HG03064 (cell line): ENCODE measurements at regions not wholly inside any gene's neighbourhood (a gene's known extent, or its start where the extent isn't known, plus 50 kb on each side); places are given as distances from the start of the nearest gene placed in this dataset.

Experiments
- ATAC-seq: cut with Tn5 transposase; IDR thresholded peaks from one replicate; pipeline ENCODE4 v1.9.1; 2021; ENCODE audit warnings: low read depth; ENCODE audit not compliant: unreplicated experiment

DNA sequence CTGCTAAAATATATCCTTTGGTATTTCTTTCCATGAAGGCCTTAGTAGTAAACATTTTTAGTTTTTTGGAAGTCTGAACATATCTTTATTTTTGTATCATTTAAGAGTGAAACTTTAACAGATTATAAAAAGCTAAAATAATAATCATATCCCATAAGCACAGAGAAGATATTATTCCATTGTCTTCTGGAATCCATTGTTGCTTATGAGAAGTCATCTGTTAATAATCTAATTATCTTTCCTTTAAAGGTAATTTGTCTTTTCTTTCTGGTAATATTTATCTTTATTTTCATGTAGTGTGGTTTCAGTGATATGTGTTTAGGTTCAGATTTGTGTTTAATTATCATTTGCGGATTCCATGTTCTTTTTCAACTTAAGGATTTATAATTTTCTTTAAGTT is 261.7 kb downstream of the MSRB3 start:
- no peak for ATAC-seq

DNA sequence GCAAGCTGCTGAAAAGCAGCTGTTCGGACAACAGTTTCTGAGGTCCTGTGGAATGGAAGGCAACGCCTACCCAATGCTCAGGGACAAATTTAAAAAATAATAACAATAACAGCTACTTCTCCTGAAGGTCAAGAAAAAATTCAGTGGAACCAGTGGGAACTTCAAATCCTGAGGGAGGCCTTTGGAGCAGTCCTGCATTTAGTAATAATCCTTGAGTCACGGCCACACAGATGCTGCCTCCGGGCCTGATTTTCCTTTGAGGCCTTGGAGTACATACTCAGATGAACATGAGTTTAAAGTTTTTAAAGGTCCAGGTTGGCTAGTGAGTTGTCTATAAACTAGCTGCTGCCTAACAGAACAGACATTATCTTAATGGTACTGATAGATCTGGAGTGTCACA is 268.0 kb downstream of the MSRB3 start:
- no peak for ATAC-seq

DNA sequence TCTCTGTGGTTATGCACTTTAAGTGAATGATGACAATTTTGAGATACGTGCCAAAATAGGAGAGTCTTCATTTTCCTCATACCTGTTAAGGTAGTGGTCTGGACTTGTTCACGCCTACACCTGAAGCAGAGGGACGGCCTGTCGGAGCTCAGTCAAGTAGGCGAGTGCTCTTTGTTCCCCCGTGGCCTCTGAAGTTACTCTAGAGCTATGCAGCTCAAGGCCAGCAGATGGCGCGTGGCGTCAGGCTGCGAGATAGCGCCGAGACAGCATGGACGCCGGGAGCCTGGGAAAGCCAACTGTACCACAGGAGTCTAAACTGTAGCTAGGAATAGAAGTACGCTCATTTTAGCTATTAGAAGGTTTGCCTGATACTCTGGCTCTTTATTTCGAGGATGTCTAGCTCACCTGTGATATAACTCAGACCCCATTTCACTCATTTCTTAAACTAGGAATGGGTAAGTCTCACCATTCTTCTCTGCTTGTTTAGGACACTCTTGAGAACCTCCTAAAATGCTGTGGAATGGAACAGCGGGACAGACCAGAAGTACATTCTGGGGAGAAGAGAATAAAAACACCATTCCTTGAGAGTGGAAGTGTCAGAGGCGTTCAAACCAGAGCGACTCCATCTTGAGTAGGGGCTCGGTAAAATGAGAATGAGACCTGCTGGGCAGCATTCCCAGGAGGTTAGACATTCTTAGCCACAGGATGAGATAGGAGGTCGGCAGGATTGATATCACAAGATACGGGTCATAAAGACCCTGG is 267.4 kb upstream of the HMGA2 start:
- ATAC-seq, result peak; percentile 99

DNA sequence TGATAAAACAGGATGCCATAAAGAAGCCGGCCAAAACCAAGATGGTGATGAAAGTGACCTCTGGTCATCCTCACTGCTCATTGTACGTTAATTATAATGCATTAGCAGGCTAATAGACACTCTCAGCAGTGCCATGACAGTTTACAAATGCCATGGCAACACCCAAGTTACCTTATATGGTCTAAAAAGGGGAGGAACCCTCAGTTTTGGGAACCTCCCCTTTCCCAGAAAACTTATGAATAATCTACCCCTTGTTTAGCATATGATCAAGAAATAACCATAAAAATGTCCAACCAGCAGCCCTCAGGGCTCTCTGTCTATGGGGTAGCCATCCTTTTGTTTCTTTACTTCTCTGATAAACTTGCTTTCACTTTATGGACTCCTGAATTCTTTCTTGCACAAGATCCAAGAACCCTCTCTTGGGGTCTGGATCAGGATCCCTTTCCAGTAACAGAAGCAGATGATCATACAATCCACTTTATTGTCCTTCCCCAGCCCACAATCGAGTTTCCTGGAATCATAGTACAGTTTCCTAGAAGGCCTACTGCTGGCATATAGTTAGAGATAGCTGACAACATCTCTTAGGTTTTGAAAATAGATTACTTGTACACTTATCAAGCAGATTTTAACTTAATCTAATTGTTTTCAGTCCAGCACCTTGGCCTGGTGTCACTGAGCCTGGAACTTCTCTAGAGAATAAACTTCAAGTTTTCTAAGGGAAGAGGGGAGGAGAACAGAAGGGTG is 266.7 kb upstream of the HMGA2 start:
- ATAC-seq, result no peak

DNA sequence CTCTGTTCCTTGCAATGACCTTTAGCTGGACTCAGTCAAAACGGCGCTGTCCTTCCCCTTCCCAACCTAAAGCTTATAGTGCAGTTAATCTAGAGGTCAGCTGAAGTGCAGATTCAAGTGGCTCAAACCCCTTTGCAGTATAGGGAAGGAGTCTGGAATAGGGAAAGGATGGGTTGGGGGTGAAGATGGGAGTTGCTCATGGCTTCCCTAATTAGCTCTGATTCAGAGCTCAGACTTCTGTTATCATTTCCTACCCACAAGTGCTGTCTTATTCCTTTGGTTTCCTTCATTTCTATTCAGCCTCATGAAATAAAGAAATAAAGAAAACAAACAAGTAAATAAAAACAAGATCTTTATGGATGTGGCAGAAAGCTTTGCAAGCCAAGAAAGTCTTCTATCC is 264.0 kb upstream of the HMGA2 start:
- no peak for ATAC-seq

DNA sequence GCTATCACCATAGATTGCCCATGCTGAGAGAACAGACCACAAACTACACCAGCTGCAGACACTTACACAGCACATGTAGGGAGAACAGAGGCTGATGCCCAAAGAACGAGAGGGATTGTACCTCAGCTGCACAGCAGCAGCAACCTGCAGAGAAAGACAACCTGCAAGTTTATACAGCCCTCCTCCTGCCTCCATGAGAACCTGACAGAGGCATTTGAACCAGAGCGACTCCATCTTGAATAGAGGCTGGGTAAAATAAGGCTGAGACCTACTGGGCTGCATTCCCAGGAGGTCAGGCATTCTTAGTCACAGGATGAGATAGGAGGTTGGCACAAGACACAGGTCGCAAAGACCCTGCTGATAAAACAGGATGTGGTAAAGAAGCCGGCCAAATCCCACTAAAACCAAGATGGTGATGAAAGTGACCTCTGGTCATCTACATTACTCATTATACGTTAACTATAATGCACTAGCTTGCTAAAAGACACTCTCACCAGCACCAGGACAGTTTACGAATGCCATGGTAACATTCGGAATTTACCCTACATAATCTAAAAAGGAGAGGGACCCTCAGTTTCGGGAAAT is 262.4 kb upstream of the HMGA2 start:
- ATAC-seq, result no peak

DNA sequence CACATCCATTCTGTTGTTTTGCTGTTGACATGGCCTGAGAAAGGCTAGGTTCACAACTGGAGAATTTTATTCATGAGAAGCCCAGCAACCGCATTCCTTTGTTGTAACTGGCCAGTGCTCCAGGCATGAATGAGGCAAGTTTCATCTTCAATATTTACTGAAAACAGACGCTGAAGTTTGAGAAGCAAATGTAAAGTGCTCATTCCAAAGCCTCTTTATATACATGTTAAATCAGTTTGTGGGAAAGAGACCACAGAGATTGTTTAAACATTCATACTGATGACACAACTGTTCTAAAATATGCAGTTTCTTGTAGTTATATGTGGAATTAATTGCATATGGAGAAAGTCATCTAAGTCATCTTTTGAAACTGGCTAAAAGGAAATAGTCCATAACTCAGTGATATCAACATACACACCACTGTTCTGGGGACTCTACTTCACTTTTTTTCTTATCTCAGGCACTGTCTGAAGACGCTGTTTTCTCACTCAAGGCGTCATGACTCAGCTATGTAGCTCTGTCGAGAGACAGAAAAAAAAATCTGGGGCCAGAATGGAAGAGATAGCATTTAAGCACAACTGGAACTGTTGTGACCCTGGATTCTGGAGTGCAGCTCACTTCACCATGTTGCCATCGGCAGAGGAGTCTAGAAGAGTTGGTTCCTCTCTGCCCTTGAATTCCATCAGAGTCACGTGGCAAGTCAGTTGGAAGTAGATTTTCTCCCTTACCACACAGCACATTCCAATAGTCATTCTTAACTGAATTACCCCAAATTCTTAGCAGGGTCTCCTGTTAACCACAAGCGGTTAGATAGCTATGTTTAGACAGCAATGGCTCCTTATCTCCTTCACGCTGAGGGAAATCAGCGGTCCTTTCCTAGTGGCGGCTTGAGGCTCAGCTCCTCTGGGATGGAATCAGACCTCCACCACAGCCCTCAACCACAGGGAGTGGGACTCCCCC is 258.4 kb upstream of the HMGA2 start:
- ATAC-seq, result no peak

GRCh38 chr12:65566751-65567150 is 257.5 kb upstream of the HMGA2 start:
- no peak for ATAC-seq

DNA sequence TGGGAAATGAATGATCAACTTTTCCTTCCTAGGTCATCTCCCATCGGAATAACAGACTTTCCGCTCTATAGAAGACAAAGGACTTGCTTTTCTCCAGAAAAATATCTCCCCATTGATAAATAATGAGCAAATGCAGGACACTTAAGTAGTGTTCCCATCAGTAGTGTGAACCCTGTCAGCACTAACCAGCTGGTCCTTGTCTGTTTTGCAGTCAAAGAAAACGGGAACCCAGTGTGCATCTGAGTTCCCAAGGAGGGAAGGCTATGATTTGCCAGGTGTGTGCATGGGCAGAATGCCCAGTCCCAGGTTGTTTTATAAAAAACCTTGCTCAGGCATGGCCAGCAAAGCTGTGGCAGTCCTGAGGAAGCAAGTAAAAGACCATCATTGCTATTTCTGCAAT is 256.5 kb upstream of the HMGA2 start:
- ATAC-seq, result no peak

DNA sequence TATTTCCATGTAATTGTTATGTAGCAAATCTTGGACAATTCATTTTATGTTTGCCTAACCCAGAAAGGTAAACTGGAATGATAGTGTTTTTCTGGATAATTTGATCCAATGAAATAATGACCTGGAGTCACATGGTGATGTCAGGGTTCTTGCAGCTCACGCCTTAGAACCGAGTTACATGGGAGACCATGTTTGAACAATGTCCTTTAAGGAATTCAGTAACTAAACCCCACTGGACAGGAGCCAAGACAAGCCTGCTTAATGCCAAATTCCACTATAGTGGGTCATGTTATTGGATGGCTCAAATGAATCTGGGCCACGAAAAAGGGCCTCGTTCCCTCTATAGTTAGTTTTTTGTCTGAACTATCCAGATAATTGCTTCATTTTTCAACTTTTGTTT is 255.8 kb upstream of the HMGA2 start:
- no peak for ATAC-seq

DNA sequence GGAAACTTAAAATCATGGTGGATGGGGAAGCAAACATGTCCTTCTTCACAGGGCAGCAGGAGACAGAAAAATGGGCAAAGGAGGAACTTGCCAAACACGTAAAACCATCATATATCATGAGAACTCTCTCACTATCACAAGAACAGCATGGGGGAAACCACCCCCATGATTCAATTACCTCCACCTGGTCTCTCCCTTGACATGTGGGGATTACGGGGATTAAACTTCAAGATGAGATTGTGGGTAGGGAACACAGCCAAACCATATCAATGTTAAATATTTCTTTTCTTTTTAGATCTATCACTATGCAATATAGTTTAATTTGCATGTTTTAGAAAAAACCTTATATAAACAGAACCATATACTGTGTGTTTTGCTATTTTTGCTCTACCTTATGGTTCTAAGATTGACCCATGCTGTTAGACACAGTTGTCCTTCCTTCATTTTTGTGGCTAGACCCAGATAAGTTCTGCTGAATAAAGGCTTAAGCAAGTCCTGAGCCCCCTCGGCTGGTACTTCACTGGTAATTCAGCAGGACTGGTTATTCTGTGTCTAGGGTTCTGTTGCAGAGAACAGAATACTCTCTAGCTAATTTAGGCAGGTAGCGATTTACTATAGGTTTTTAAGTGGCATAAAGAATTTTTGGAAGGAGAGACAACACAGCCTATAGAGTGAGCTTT is 253.7 kb upstream of the HMGA2 start:
- no peak for ATAC-seq

DNA sequence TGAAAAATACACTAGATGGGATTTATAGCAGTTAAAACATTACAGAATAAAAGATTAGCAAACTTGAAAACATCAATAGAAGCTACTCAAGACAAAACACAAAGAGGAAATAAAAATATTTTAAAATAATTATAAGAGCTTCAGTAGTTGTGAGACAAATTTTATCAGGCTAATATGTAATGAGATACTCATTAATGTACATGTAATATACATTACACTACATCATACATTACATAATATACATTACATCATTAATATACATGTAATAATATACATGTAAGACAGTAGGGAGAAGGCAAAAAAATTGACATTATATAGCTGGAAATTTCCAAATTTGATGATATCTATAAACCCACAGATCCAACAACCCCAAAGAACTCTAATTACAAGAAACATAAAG is 249.4 kb upstream of the HMGA2 start:
- no peak for ATAC-seq

DNA sequence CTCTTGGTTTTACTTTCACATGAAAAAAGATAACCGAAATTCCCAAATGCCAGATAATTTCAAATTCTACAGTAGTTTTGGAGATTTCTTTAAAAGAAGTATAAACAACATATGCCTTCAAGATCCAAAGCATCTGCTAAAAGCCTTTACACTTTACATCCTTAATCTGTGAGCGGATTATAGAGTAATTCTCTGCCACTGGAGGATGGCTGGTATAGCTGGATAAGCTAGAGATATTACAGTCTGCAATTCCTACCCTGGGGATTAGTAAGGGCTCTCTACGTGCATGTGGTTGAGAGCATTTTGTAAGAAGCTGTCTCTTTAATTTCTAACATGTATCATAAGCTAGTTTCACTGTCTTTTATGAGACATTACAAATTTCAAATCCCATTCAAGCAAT is 240.3 kb upstream of the HMGA2 start:
- ATAC-seq, result no peak

DNA sequence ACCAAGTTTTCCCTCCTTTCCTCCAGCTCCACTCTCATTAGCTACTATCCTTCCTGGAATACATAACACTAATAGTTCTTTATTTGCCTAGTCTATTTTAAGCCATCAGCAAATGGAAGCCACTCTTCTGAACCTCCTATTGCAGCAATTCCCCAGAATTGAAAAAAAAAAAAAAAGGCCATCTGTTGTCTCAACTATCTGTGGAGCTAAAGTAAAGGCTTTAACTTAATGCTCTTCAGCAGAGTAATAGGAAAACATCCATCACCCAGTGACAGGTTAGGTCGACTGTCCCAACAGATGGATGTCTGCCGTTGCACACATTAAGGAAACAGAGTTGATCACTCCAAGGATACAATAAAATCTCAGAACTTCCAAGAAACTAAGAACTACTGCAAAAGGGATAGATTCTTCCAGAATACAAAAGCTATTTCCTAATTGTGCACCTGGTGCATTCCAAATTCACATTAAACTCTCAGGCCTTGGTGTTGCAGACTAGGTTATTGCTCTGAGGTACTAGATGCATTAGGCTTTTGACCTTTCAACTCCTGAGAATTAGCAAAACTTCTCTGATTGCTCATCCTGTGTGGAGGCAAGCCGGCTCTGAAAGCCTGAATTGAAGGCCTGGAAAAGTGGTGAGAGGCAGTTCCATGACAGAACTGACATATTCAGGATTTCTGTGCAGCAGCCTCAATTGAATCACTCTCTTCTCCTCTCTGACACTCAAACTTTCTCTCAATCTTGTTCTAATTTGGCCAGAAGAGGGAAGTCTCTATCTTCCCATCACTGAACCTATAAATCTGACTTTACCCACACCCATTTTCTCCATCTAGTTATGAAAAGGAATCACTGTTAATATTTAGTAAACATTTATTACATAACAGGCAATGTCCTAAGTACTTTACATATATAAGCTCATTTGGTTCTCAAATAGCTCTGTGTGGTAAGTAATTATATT is 238.4 kb upstream of the HMGA2 start:
- no peak for ATAC-seq

- no peak for ATAC-seq
Observed at GRCh38 chr12:65586796-65587195, 237.5 kb upstream of the HMGA2 start.

- no peak for ATAC-seq
Observed at GRCh38 chr12:65590318-65590717, 234.0 kb upstream of the HMGA2 start.

DNA sequence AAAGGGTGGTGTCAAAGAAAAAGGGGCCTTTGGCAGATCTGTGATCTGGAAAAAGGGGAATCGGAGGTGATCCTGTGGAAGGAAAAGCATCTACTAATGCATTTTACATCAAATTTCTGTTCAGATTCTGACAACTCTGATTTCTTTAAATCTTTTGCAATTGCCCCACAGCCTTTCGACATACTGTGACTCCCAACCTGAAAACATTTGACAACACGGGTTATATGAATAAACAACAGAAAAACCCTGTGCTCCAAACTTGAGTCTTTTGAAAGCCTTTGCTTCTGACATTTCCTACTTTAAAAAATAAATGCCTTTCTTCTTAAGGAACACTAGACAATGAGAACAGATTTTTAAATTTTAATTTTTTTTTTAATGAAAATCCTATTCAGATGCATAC is 231.9 kb upstream of the HMGA2 start:
- ATAC-seq, result no peak

- no peak for ATAC-seq
Observed at GRCh38 chr12:65593239-65593701, 231.0 kb upstream of the HMGA2 start.

- no peak for ATAC-seq
Observed at GRCh38 chr12:65594409-65594808, 229.9 kb upstream of the HMGA2 start.
